Osteocyte (in vitro differentiated cells): ENCODE measurements at regions not wholly inside any gene's neighbourhood (a gene's known extent, or its start where the extent isn't known, plus 50 kb on each side); places are given as distances from the start of the nearest gene placed in this dataset.

Experiments used
- DNase-seq: peaks from one replicate; pipeline ENCODE4 v3.0.0; 2021; ENCODE audit warnings: mixed read lengths; ENCODE audit not compliant: unreplicated experiment; ENCODE audit errors: extremely low spot score
- H3K27ac Mint-ChIP-seq: one replicate; pipeline ENCODE4 v1.8.0; 2021; ENCODE audit warnings: mild to moderate bottlenecking, mixed read lengths; ENCODE audit not compliant: unreplicated experiment
- H3K27me3 Mint-ChIP-seq: one replicate; pipeline ENCODE4 v1.8.0; 2021; ENCODE audit warnings: mixed read lengths; ENCODE audit not compliant: unreplicated experiment
- H3K36me3 Mint-ChIP-seq: one replicate; pipeline ENCODE4 v1.8.0; 2021; ENCODE audit warnings: mixed read lengths; ENCODE audit not compliant: unreplicated experiment
- H3K4me1 Mint-ChIP-seq: one replicate; pipeline ENCODE4 v1.8.0; 2021; ENCODE audit warnings: mixed read lengths; ENCODE audit not compliant: unreplicated experiment
- H3K4me3 Mint-ChIP-seq: one replicate; pipeline ENCODE4 v1.8.0; 2021; ENCODE audit warnings: mild to moderate bottlenecking, moderate library complexity, mixed read lengths; ENCODE audit not compliant: unreplicated experiment
- H3K9me3 Mint-ChIP-seq: one replicate; pipeline ENCODE4 v1.8.0; 2021; ENCODE audit warnings: mixed read lengths; ENCODE audit not compliant: unreplicated experiment
- TF ChIP-seq, protein P1 (sequence below): fragments of 200-600 bp; sonication (generic); IDR thresholded peaks from 2 replicates; pipeline ENCODE4 v1.5.0; 2021; ENCODE audit warnings: antibody characterized with exemption, mild to moderate bottlenecking, moderate library complexity

DNA sequence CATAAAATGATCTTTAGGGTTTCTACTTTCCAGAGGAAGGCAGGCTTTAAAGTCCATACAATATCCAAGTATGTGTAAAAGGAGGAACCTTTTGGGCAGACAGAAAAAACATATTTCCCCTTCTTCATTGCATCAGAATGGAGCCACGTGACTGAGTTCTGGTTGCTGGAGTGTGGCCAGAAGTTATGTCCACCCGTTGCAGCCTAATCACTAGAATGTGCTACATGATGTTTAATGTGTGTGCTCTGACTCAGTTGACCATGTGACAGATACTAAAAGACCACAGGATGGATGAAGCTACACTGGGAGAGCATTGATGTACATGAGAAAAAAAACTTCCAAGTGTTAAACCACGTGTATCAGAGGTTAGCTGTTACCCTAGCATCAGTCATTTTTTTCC, 460.9 kb downstream of the RIT2 start:
- Mint-ChIP-seq H3K9me3 (peaks cover 11% of the 10 kb centered on the region), H3K4me1 (no peaks in the 10 kb centered on the region), H3K27me3 (no peaks in the 10 kb centered on the region), H3K4me3 (no peak overlapping the region), H3K36me3 (no peaks in the 10 kb centered on the region), H3K27ac (no peak overlapping the region)
- DNase-seq, result no peak
- TF ChIP-seq, protein P1, sequence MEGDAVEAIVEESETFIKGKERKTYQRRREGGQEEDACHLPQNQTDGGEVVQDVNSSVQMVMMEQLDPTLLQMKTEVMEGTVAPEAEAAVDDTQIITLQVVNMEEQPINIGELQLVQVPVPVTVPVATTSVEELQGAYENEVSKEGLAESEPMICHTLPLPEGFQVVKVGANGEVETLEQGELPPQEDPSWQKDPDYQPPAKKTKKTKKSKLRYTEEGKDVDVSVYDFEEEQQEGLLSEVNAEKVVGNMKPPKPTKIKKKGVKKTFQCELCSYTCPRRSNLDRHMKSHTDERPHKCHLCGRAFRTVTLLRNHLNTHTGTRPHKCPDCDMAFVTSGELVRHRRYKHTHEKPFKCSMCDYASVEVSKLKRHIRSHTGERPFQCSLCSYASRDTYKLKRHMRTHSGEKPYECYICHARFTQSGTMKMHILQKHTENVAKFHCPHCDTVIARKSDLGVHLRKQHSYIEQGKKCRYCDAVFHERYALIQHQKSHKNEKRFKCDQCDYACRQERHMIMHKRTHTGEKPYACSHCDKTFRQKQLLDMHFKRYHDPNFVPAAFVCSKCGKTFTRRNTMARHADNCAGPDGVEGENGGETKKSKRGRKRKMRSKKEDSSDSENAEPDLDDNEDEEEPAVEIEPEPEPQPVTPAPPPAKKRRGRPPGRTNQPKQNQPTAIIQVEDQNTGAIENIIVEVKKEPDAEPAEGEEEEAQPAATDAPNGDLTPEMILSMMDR, result no peak

DNA sequence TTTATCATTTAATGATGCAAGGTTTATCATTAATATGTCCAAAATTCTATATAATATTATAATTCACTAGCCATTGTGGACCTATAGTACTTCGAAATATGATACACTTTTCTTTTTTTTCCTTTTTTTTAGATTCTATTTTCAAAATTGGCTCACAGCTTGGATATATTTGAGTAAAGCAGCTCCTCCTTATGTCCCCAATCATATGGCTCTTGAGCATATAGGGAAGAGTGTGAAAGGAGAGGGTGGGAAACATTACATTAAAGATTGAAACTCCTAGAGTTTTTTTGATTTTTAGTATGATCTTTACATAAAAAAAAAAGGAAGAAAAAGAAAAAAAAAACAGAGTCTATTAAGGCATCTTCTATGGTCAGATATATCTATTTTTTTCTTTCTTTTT, 457.9 kb downstream of the RIT2 start:
- Mint-ChIP-seq H3K4me3 (no peak overlapping the region), H3K27me3 (no peaks in the 10 kb centered on the region), H3K4me1 (no peaks in the 10 kb centered on the region), H3K36me3 (no peaks in the 10 kb centered on the region), H3K9me3 (peaks cover 17% of the 10 kb centered on the region), H3K27ac (no peak overlapping the region)
- TF ChIP-seq, protein P1, result no peak
- no peak for DNase-seq

GRCh38 chr18:42658171-42658570, 457.3 kb downstream of the RIT2 start:
- Mint-ChIP-seq H3K27ac (no peak overlapping the region), H3K27me3 (no peaks in the 10 kb centered on the region), H3K4me3 (no peak overlapping the region), H3K9me3 (peaks cover 11% of the 10 kb centered on the region), H3K4me1 (no peaks in the 10 kb centered on the region), H3K36me3 (no peaks in the 10 kb centered on the region)
- no peak for DNase-seq
- TF ChIP-seq, protein P1, result no peak

DNA sequence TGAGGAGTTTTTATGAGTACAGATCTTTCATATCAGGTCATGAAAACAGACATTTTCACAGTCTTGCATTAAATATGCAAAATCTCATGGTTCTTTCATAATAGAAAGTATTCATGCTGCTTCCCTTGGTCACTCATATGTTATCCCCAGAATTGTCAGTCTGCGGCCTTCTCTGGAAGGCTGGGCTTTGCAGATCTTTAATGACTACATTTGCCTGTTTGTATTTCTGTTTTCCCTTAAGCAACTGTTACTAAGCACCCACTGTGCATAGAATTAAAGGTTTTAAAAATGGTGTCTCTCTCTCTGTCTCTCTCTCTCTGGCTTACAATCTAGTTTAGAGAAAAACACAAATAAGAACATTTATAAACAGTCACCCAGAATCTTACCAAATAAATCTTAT, 456.3 kb downstream of the RIT2 start:
- Mint-ChIP-seq H3K27ac (no peak overlapping the region), H3K36me3 (no peaks in the 10 kb centered on the region), H3K4me1 (no peaks in the 10 kb centered on the region), H3K4me3 (no peak overlapping the region), H3K27me3 (no peaks in the 10 kb centered on the region), H3K9me3 (peaks cover 8% of the 10 kb centered on the region)
- no peak for DNase-seq
- TF ChIP-seq, protein P1, result no peak

DNA sequence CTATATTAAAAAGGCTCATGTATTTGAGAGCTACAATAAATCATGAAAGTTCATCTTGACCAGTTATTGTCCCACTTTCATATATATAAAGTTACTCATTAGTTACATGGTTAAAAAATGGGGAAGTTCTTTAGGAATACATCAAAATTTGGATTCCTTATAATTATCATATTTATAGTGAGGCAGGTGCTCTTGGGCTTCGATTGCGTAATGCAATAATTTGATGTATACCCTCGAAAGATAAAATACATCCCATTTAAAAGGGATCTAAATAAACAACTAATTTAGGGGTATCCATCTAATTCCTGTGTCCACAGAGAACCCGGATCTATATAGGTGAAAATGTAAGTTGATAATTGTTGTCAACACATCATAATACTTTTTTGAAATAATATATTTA, 444.6 kb downstream of the RIT2 start:
- no peaks in the 10 kb centered on the region for H3K36me3 Mint-ChIP-seq
- no peak for DNase-seq
- H3K9me3 Mint-ChIP-seq, result no peaks in the 10 kb centered on the region
- no peaks in the 10 kb centered on the region for H3K4me1 Mint-ChIP-seq
- TF ChIP-seq, protein P1, result no peak
- no peaks in the 10 kb centered on the region for H3K27me3 Mint-ChIP-seq
- no peak overlapping the region for H3K27ac Mint-ChIP-seq
- no peak overlapping the region for H3K4me3 Mint-ChIP-seq
